Muscle of arm (tissue), 1 donor: ENCODE measurements at regions not wholly inside any gene's neighbourhood (a gene's known extent, or its start where the extent isn't known, plus 50 kb on each side); places are given as distances from the start of the nearest gene placed in this dataset.
"Not testable (repeated sequence)": the region's sequence is repeated elsewhere in the genome, so short reads cannot be mapped to it uniquely, and the experiment has no call there.

ENCODE experiments used
- DNase-seq: peaks from one replicate; pipeline ENCODE4 v3.0.0-alpha.2; 2013

DNA sequence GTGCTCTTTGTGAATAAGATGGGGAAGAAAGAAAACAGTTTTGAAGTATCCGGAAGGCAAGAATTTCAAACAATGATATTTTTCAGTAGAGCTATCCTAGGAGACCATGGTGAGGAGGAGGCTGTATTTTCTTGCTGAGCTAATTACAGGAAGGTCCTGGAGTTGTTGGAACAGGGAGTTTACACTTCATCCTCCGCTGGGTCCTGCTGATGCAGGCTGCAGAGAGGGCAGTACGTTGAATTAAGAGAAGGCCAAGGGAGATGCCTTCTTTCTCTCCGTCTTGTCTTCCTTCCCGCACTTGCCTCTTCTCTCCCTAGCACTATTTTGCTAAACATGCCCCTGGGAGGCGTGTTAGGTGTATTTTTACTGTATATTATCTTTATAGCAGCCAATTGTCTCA, 60.0 kb upstream of the EDAR start:
- DNase-seq = no peak

DNA sequence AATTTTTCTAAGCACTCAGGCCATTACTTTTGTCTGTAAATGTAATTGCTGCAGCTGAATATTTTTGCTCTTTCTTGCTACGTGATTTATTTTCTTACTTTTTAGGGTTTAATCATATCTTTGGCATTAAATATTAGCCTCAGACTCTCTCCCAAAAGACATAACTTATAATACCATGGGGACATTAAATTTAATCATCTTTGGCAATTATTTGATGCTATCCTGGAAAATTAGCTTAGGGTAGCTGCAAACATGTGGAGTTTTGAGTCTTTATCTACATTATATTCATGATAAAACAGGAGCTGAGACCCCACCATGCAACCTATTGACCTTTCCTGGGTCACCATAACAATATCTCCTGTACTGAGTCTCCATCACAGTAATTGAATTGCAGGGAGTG, 59.1 kb upstream of the EDAR start:
- DNase-seq = no peak

DNA sequence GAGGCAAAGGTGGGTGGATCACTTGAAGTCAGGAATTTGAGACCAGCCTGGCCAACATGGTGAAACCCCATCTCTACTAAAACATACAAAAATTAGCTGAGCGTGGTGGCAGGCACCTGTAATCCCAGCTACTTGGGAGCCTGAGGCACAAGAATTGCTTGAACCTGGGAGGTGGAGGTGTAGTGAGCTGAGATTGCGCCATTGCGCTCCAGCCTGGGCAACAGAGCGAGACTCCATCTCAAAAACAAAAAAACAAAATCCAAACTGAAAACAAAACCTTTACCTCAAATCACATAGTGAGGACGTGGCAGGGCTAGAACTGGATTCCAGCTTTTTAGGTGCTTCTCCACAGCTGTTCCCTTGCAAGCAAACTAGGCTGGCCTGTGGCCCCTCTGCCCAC, 58.5 kb upstream of the EDAR start:
- DNase-seq = not testable (repeated sequence)

DNA sequence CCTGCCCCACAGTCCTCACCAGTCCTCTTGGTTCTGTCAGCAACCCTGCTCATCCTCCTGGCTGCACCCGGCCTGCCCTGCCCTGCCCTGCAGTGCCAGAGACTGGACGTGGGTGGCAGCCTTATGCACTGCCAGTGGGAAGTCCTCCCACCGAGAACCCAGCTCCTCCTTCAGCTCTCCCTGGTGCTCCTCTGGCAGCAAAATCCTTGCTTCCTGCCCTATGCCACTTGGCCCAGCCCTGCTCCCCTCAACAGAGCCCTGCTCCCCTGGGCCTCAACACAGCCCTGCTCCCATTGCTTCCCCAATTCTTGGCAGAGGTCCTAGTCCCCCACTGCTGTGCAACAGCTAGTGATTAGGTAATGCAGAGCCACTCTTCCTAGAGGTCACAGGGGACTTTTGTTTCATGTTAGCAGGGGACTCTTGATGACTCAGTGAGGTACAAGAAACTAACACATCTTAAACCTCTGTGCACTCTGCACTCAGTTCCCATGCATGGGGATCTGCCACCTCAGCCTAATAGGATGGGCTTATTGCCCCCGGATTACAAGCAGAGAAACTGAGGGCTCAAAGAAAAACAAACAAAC, 58.0 kb upstream of the EDAR start:
- no peak for DNase-seq

DNA sequence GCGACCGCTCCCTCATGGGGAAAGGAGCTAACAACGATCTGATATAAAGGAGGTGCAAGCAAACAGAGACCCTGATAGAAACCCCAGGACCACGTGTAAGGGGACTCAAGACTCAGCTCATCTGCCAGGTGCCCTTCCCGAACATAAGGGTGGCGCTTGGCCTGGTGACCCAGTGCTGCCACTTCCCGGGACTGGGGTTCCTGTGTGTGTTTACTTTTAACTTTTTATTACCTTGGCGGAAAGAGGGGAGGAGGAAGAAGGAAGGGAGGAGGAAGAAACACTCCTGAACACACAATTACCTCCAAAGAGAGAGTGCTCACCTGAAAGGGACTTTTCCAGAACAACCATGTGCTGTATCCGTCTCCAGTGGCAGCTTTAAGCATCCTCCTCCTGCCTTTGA, 56.5 kb upstream of the EDAR start:
- no peak for DNase-seq

DNA sequence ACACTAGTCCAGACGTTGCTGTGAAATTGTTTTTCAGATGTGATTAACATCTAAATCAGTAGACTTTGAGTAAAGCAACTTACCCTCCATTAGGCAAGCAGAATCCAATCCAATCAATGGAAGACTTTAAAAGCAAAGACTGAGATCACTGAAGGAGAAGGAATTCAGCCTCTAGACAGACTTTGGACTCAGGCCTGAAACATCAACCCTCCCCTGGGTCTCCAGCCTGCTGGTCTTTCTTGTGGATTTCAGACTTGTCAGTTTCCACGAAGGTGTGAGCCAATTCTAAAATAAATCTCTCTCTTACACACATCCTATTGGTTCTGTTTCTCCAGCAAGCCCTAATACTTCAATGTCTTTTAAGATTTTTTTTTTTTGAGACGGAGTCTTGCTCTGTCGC, 50.0 kb upstream of the EDAR start:
- no peak for DNase-seq
